GM21447 (cell line): ENCODE measurements at regions not wholly inside any gene's neighbourhood (a gene's known extent, or its start where the extent isn't known, plus 50 kb on each side); places are given as distances from the start of the nearest gene placed in this dataset.
"Not testable (repeated sequence)": the region's sequence is repeated elsewhere in the genome, so short reads cannot be mapped to it uniquely, and the experiment has no call there.

ENCODE experiments used
- ATAC-seq: cut with Tn5 transposase; IDR thresholded peaks from one replicate; pipeline ENCODE4 v1.9.1; 2021; ENCODE audit not compliant: unreplicated experiment

DNA sequence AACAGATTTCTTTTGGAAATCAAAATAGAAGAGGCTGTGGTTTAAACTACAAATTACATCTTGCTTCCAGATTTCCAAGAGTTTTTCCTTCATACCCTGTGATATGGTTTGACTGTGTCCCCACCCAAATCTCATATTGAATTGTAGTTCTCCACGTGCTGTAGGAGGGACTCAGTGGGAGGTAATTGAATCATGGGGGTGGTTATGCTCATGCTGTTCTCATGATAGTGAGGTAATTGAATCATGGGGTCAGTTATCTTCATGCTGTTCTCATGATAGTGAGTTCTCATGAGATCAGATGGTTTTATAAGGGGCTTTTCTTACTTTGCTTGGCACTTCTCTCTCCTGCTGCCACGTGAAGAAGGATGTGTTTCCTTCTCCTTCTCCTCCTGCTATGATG lies 687.0 kb upstream of the ZNF608 start:
- ATAC-seq = no peak

DNA sequence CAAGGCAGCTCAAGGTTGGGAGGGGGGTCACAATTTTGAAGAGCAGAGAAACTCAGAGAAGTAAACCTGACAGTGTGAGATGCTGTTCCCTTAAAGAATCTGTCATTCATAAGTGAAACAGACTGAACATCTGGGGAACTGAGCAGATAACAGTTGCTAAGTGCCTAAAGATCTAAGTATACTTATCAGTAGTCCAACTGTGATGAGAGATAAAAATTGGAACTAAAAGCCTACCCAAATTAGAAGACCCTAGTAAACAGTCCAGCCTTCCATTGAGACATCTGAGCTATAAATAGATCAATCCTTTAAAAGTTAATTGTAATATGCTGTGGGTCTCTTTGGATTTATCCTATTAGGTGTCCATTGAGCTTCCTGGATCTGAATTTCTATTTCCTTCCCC lies 692.8 kb upstream of the ZNF608 start:
- ATAC-seq = no peak

DNA sequence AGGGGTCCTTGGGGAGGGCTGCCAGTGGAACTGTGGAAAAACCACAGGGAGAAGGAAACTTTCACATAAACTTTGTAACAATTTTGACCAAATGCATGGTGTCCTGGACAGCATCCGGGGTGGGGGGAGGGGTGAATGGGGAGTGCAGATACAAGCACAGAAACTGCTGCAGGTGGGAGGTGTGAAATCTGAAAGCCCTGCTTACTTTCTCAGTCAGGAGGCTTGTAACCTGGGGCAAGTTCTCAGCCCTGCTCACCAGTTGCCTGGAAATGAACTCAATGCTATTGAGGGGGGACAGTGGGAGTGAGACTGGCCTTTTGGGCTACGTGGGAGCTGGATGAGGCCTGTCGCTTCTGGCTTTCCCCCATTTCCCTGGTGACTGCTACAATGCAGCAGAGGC lies 694.5 kb upstream of the ZNF608 start:
- no peak for ATAC-seq

DNA sequence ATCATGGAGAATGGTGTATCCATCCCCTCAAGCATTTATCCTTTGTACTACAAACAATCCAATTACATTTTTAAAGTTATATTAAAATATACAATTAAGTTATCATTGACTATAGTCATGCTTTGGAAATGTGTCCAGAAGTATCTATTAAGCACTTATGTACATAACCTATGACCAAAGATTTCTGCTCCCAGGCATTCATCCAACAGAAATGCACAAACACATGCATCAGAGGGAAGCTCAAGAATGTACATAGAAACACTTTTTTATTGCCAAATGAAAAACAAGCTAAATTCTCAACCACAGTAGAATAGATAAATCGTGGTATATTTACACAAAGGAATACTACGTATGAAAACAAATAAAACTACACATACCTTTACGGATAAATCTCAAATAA lies 700.5 kb upstream of the ZNF608 start:
- ATAC-seq = no peak

DNA sequence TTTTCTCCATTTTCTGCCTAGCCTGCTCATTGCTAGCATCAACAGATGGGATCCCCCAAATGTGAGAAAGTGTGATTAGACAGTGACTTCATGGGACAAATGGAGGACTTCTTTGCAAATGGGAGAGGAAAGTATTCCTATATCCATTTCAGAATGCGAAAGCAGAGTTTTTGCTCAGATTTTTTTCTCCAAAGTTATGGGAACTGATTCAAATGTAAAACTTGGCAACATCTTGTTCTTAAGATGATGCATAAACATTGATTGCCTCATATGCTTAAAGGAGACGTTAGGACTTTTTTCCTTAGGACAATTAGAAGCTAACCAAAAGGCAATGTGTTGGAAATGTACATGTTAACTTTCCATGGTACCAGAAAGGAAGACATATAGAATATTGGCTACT lies 704.3 kb upstream of the ZNF608 start:
- ATAC-seq = no peak

DNA sequence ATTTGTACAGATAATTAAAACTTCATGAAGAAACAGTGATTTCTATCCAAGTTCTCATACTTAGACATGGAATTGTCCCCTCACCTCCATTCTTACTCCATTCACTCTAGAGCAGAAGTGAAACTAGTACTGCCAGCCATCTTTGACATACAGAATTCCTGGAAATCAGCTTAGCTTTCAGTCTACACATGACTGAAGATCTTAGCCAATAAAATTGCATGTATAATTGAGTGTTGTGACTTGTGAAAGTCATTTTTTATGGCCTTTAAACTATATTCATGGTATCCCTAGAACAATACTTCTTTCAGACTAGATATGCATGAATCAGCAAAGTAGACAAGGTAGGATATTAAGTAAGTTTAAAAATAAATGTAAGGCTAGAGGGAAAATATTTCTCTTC lies 705.2 kb upstream of the ZNF608 start:
- no peak for ATAC-seq

DNA sequence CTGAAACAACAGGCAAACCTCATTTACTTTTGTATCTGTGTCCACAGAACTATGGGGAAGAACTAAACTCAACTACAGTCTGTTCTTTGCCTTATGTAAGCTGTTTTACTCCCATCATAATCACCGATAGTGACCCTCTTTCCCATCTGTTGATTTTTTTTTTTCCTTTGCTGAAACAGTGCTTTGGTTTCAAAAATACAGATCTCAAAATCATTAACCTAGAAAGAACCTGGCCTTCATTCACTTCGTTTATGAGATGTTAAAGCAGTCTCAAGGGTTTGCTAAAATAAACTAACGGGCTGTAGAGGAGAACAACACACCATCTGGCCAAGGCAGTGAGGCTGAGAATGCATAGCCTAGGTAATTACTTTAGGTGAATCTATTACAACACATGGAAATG lies 706.6 kb upstream of the ZNF608 start:
- ATAC-seq = no peak

DNA sequence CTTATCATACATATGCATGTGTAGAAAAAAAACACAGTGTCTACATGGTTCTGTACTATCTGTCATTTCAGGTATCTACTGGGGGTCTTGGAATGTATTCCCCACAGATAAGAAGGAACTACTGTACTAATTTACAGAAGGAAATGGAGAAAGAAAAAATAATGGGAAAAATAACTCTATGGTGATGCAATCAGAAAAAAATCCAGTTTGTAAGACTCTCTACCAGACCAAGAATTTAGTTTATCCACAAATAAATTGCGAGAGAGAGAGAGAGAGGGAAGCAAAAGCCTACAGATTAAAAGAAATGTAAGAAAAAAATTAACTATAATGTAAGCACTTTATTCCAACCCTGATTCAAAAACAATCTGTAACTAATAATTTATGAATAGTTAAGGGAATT lies 708.6 kb upstream of the ZNF608 start:
- ATAC-seq = no peak

DNA sequence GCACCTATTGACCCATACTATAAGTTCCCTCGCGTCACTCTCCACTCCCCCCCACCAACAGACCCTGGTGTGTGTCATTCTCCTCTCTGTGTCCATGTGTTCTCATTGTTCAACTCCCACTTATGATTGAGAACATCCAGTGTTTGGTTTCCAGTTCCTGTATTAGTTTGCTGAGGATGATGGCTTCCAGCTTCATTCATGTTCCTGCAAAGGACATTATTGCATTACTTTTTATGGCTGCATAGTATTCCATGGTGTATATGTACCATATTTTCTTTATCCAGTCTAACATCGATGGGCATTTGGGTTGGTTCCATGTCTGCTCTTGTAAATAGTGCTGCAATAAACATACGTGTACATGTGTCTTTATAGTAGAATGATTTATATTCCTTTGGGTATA lies 709.6 kb upstream of the ZNF608 start:
- ATAC-seq = not testable (repeated sequence)

DNA sequence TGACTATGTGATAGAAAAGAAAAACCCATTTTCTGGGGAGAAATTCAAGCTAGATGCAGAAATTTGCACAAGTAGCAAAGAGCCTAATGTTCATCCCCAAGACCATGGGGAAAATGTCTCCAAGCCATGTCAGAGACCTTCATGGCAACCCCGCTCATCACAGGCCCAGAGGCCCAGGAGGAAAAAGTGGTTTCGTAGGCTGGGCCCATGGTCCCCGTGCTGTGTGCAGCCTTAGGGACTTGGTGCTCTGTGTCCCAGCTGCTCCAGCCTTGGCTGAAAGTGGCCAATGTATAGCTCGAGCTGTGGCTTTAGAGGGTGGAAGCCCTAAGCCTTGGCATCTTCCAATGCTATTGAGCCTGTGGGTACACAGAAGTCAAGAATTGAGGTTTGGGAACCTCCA lies 711.2 kb upstream of the ZNF608 start:
- no peak for ATAC-seq

DNA sequence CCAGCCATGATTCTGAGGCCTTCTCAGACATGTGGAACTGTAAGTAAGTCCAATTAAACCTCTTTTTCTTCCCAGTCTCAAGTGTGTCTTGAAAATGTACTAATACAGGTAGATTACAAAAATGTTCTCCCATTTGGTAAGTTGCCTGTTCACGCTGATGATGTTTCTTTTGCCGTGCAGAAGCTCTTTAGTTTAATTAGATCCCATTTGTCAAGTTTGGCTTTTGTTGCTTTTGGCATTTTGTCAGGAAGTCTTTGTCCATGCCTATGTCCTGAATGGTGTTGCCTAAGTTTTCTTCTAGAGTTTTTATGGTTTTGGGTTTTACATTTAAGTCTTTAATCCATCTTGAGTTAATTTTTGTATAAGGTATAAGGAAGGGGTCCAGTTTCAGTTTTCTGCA lies 712.5 kb upstream of the ZNF608 start:
- not testable (repeated sequence) for ATAC-seq

DNA sequence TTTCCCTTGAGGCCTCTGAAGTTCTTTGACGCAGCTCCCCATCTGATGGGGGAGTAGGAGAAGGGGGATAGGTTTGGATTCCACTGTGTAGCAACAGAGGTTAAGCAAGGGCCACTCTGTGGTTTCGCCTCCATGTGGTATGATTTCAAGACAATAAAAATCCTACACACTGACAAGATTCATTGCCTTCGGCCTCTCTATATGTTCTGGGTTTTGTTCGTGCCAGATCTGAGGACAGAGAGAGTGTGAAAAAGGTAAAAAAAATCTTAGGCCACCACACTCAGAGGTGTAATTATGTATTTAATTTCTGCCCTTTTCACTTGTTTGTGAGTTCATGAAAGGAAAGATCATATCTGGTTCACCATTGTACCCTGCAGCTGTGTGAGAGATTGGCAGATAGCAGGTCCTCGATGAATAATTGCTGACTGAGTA lies 715.2 kb upstream of the ZNF608 start:
- ATAC-seq = no peak

DNA sequence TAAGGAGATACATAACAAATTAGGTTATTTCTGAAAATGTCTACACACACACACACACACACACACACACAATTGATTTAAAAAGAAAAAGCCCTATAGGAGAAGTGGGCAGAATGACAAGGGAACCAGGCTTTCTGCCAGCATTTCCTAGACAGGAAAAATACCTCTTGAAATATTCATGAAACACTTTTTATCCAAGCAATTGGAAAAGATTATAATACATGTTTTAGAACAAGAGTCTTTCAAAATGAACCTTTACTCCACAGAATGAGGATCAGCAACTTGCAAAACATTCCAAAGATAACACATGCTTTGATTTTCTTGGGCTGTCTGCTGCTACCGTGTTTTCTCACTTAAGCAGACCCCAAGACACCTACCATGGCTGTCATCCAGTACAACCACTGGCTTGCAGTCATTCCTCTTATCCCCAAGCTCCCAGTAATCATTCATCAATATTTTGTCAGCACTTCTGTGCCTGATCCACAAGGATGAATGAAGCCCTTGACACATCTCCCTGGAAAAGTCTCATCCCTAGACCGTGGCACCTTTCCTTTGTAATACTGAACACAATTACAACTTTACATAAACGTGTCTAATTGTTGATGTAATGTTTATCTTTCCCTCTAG lies 717.1 kb upstream of the ZNF608 start:
- no peak for ATAC-seq

DNA sequence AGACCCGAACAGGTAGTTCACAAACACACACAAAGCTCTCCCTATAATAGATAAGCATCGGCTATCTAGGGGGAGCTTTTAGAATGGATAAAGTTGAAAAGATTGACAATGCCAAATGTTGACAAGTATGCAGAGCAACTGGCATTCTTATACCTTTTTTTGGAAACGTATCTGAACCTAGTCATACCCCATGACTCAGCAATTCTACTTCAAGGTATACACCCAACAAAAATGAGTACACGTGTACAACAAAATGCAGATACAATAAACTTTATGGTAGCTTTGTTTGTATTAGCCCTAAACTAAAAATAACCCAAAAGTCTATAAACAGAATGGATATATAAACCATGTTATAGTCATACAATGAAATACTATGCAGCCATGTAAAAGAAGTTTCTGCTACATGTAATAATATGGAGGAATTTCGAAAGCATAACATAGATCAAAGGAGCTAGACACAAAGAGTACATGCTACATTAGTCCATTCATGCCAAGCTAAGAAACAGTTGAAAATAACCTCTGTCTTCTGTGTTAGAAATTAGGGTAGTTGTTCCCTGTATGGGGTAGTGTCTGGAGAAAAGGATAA lies 718.5 kb upstream of the ZNF608 start:
- ATAC-seq = no peak

DNA sequence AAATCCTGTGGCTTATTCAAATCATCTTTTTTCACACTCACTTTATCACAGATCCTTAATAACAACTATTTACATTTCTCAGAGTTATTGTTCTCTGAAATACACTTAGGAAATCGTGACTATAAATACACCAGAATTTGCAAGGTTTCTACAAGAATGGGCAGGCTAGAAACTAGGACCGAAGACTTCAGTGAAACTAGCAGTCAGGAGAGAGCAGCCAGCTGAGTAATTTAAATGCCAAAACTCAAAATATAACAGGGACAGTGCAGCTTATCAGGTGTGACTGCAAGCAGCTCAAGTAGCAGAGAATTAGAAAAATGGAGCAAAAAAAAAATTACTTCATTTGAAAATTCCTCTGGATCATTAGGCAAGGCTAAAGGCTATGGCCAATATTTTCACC lies 719.3 kb upstream of the ZNF608 start:
- no peak for ATAC-seq

DNA sequence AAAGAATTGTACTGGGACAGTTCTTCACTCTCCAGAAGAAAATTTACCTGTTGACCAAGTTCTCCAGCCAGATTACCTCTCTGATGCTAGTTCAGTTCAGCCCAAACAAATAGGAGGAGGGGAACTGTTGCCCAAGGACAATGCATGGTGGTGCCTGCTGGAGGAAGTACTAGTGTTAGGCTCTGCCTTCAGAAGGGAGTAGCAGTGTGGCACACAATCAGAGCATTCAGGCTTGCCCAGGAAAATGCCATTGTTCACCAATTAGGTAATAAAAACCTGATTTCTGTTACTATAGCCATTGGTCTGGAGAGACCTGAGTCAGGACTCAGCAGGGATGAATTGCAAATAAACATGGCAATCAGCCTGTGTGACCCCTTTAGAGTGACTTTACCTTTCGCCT lies 720.8 kb upstream of the ZNF608 start:
- ATAC-seq = no peak

DNA sequence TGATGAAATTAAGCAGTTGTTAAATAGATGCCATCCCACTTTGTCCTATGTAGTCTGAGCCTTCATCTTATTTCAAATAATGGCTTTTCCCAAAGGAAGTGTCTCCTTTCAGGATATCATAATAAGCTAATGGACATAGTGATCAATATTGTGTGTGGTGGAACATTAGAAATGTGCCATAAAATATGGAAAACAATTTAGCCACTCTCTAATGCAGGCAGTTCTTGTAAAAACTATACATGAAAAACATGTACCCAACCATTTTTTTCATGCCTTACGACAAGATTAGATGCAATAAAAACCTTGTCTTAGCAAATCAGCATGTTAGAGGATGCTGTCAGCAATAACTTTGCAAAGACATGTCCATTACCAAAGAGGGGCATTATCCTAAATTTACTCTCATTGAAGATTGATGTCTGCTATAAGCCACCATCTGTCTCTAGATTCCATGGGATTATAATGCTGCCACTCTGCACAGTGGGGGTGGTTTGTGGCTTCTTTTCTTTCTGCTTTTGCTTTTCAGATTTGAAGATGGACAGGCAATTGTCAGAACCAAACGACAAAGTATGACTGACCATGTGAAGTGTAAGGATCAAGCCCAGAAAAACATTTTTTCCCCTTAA lies 724.0 kb upstream of the ZNF608 start:
- ATAC-seq = no peak

DNA sequence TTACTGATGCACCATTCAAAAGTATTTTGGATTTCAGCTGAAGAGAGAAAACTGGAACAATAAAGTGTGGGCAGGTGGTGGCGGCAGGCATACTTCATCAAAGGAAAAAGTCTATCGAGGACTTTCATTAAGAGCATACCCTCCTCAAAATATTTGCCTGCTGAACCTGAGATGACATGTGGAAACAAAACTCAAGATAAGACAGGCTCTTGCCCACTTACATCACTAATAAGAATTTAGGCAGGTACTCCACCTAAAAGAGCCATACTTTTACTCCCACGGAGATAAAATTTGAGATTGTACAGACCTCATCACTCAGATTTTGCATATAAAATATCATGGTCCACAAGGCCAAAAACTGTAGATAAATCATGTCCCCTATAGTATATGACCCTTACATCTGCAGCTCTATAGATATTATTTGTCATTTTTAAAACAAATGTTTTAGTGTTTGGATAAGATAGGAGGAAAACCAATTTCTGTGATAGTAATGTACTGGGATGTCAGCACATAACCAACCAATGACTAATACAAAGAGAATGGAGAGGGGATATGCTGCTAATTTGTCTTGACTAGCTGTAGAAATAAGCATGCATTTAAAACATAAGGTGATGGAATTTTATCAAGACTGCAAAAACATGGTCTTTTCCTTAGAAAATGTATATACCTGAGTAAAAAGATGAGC lies 730.6 kb upstream of the ZNF608 start:
- no peak for ATAC-seq

DNA sequence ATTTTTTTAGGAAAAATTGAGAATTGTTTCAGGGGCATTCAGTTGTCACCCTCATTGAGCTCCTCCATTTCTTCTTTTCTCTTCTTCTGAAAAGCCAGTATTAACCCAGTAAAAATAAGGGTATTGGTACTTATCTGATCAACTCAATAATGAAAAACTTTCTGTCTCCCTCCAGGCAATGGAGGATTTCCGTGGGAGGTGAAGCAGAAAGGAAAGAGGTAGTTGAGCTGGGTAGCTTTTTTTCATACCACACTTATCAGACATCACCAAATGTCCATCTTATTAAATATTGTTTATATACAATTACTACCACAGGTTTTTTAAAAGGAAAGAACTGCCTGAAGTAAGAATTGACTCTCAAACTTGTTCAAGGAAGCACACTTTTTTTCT lies 731.1 kb upstream of the ZNF608 start:
- ATAC-seq = no peak

DNA sequence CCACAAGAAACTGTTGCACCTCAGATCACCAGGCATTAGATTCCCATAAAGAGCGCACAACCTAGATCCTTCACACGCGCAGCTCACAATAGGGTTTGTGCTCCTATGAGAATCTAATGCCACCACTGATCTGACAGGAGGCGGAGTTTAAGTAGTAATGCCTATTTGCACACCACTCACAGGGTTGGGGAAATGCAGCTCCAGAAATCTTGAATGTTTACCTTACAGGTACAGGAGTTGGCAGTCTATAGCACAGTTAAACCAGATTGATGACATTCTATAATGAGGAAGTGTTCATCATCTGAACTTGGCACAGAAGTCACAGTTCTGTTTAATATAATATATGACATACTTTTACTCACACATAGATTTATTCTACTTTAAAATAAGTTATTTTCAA lies 732.2 kb upstream of the ZNF608 start:
- ATAC-seq = no peak

DNA sequence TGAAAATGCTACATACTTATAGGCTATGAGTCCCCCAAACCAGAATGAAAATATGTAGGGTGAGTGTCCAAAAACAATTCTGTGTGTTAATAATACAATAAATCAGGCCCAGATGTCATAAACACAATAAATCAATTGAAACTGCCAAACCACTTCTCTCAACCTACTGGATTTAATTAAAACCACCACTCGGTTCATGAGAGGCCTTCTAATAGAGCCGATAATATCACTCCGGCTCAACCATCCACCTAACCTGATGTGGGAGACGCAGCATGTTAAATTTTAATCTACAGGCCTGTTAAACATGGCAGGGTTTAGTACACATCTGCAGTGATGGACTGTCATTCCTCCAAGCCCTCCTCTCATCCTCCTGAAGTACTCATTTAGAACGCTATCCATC lies 734.5 kb upstream of the ZNF608 start:
- no peak for ATAC-seq
